ENCODE measurements at regions not wholly inside any gene's neighbourhood (a gene's known extent, or its start where the extent isn't known, plus 50 kb on each side); places are given as distances from the start of the nearest gene placed in this dataset.

DNA sequence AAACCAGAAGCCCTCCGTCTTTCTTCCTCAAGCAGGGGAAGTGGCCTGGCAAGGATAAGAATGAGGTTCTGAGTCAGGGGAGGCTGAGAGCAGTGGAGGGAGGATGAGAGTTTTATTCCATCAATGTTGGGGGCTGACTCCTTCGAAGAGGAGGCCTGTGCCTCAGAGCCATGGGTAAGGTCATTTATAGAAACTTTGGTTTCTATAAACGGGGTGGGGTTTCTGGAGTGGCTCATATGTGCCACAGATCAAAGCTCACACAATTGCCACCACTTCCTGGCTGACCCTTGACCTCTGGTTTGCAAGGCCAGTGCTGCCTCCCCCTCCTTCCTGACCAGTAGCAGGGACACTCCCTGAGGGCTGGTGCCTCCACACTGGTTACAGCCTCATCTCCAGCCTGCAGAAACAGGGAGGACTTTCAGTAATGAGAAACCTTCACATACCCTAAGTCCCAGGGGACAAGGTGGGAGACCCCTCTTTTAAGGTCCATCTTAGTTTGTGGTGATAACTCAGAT lies 166.0 kb downstream of the PDGFRA start:
- TF ChIP-seq, protein P1, sequence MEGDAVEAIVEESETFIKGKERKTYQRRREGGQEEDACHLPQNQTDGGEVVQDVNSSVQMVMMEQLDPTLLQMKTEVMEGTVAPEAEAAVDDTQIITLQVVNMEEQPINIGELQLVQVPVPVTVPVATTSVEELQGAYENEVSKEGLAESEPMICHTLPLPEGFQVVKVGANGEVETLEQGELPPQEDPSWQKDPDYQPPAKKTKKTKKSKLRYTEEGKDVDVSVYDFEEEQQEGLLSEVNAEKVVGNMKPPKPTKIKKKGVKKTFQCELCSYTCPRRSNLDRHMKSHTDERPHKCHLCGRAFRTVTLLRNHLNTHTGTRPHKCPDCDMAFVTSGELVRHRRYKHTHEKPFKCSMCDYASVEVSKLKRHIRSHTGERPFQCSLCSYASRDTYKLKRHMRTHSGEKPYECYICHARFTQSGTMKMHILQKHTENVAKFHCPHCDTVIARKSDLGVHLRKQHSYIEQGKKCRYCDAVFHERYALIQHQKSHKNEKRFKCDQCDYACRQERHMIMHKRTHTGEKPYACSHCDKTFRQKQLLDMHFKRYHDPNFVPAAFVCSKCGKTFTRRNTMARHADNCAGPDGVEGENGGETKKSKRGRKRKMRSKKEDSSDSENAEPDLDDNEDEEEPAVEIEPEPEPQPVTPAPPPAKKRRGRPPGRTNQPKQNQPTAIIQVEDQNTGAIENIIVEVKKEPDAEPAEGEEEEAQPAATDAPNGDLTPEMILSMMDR (conservative IDR thresholded peaks at IDR 0.05; ENCODE audit: low read depth, low read length), result no peak
- TF ChIP-seq MAFK (IDR thresholded peaks at IDR 0.05; ENCODE audit: low read depth, low read length) (no peak), POLR2A (IDR thresholded peaks at IDR 0.05; ENCODE audit: low read depth, low read length) (no peak), BHLHE40 (IDR thresholded peaks at IDR 0.05; ENCODE audit: low read depth, low read length) (no peak), RFX5 (IDR thresholded peaks at IDR 0.05; ENCODE audit: low read depth, low read length) (no peak), MAZ (IDR thresholded peaks at IDR 0.05; ENCODE audit: borderline replicate concordance, low read depth, low read length) (no peak)
- TF ChIP-seq, protein P2, sequence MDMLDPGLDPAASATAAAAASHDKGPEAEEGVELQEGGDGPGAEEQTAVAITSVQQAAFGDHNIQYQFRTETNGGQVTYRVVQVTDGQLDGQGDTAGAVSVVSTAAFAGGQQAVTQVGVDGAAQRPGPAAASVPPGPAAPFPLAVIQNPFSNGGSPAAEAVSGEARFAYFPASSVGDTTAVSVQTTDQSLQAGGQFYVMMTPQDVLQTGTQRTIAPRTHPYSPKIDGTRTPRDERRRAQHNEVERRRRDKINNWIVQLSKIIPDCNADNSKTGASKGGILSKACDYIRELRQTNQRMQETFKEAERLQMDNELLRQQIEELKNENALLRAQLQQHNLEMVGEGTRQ (IDR thresholded peaks at IDR 0.05; ENCODE audit: low read depth, low read length), result no peak
- TF ChIP-seq, protein P3, sequence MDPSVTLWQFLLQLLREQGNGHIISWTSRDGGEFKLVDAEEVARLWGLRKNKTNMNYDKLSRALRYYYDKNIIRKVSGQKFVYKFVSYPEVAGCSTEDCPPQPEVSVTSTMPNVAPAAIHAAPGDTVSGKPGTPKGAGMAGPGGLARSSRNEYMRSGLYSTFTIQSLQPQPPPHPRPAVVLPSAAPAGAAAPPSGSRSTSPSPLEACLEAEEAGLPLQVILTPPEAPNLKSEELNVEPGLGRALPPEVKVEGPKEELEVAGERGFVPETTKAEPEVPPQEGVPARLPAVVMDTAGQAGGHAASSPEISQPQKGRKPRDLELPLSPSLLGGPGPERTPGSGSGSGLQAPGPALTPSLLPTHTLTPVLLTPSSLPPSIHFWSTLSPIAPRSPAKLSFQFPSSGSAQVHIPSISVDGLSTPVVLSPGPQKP (IDR thresholded peaks at IDR 0.05; ENCODE audit: borderline replicate concordance, low read depth, low read length), result no peak

All from IMR-90 (cell line).